CD4-positive, alpha-beta T cell treated with Interleukin-15 for 1 hour (primary cell): ENCODE measurements at regions not wholly inside any gene's neighbourhood (a gene's known extent, or its start where the extent isn't known, plus 50 kb on each side); places are given as distances from the start of the nearest gene placed in this dataset.

Experiments used
- DNase-seq: peaks from one replicate; pipeline ENCODE4 v3.0.0-alpha.2; 2020

DNA sequence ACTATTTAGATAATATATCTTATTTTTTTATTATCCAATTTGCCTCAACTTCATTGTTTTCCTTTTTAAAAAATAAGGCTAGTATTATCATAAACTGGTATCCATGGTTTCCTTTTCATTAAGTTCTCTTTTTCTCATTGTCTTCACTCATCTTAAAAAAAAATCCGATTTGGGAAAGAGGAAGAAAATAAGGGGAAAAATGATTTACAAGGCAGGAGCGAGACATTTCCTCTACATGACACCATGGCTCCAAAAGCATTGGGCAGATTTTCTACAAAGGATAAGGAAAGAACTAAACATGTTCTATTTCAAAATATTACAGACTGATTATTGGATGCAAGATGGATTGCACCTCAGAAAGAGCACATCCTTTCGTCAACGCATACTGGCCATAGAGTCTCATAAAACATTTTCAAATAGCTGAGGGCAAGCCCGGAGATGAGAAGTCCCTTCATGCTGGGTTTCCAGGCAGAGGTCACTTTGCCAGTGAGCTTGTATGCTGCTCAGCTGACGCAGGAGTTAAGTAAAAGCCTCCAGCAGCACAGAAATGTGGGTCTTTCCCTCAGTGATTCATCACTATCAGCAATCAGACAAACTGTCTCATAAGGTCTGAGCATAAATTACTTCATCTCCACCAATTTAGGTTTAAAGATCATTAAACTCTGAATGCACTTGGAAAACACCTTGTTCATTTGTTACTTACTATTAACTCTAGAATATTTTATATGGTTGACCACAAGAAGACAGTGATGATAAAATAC is 129.0 kb upstream of the TNFAIP3 start:
- no peak for DNase-seq

DNA sequence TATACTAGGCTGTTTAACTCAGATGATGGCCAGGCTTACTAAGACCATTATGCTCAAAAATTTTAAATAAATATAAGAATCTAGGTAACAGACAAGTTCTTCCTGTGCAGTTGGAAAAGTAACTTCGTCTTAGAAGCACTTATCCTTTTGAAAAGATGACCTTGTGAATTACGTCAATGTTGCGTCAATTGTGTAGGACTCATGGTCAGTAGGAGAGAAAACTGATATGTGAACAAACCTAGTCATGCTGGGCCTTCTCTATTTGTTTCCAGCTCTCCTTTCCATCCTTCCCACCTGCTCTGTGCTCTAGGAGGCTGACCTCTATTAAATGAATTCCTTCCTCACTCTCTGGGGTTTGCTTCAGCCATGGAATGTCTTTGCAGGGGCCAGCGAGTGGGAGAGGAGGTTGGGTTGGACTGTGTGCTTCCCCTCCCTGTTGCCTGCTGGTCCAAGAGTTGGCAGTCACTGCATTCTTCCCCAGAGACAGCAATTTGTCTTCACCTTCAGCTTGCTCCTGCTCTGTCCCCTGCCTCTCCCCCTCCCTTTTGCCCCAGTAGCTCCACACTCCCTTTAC is 128.0 kb upstream of the TNFAIP3 start:
- DNase-seq, result no peak

DNA sequence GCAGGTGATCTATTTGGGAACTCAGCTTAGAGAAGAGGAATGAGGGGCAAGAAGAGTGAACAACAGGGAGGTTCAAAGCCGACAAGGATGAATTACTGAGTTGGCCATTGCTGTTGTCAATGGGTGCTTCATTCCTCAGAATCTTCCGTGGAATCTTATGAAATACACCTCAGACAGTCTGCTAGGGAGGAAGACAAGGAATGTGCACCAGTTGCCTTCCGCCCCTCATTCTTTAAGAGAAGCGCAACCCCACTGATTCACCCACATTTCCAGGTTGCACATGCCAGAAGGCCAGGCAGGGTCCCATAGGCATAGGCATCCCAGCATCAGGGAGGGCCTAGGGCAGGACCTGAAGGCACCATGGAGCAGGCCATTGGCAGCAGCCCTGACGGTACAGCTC is 127.5 kb upstream of the TNFAIP3 start:
- DNase-seq, result no peak

DNA sequence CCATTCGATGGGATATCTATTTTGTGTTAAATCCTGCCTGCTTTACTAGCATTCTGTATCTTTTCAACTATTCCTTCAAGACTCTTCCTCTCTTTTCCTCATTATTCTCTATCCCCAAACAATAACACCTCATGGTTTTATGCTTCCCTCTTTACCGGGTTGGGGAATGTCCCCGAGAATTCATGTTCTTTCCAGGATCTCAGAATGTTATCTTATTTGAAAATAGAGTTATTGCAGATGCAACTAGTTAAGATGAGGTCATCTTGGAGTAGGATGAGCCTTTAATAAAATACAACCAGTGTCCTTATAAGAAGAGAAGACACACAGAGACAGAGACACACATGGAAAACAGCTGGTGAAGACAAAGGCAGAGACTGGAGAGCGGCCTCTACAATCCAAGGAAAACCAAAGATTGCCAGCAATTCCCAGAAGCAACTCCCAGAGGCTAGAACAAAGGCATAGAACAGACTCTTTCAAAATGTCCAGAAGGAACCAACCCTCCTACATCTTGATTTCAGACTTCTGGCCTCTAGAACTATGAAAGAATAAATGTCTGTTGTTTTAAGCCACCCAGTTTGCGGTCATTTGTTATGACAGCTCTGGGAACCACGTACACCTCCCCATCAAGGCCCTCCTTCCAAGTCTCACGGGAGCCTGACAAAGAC is 126.8 kb upstream of the TNFAIP3 start:
- DNase-seq, result no peak

DNA sequence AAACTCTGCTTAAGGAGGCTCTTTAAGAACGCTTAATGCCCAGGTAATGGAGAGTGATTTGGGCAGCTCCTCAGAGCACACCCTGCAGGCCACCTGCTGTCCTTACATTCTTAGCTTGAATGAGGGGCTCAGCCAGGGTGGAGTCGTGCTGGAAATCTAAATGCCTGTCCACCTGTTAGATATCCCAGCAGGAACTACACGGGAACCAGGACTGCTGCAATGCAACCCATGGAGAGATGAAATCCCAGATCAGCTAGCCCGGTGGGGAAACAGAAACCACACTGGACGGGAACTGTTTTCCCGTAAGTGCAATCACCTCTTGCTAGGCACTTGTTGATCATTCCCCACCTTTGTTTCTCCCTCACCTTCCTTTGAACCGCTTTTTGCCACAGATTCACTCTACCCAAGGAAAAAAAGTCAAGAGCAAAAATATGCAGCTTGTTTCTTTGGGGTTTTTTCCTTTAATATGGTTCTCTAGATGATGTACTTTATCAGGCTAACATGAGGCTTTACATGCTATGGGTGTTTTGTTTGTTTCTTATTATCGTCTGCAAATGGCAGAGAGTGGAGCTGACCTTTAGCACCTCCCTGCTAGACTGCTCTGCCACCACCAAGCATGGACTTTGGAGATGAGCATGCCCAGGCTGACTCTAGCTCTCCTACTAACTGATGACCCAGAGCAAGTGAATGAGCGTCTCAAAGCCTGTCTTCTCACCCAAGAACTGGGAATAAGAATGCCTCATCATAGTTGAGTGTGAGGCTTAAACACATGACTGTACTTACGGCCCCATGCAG is 125.9 kb upstream of the TNFAIP3 start:
- DNase-seq, result no peak

DNA sequence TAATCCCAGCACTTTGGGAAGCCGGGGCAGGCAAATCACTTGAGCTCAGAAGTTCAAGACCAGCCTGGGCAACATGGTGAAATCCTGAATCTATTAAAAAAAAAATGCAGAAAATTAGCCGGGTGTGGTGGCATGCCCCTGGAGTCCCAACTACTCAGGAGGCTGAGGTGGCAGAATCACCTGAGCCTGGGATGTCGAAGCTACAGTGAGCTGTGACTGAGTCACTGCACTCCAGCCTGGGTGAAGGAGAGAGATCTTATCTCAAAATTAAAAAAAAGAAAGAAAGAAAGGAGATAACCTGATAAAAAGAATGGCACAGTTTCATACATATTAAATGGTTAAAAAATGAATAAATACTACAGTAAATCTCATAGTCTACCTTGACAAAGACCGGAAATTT is 123.6 kb upstream of the TNFAIP3 start:
- DNase-seq, result no peak

DNA sequence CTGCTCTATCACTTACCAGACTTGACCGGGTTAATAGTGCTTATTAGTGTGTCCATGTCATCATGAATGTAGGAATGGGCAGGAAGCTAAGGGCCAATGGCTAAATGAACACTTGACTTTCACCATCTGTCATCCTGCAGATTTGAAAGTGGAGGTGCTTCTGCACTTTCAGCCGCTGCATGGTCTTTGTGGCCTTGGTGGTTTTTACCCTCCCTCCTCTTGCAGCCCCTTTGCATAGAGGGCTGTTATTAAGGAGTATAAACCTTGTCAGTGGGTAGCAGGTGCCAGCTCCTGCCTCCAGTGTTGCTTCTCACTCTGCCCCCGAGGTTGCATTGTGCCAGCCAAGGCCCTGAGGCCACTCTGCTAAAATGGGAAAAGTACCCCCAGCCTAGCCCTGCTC is 122.2 kb upstream of the TNFAIP3 start:
- no peak for DNase-seq

DNA sequence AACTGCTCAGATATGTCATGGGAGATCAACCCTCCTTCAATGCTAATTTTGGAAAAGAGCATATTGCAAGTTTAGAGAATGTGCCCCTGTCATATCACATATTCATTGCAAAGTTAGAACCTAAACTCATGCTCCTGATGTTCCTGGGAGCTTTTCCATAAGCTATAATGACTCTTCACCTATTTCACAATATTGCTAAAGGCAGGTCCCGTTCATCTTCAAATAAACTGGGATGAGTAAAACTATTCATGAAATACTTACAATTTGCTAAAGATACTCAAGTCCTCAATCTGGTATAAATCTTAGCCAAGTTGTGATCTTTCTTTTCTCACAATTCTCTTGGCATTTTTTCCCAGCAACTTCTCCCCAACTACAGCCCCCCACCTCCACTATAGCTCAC is 121.7 kb upstream of the TNFAIP3 start:
- DNase-seq, result no peak

DNA sequence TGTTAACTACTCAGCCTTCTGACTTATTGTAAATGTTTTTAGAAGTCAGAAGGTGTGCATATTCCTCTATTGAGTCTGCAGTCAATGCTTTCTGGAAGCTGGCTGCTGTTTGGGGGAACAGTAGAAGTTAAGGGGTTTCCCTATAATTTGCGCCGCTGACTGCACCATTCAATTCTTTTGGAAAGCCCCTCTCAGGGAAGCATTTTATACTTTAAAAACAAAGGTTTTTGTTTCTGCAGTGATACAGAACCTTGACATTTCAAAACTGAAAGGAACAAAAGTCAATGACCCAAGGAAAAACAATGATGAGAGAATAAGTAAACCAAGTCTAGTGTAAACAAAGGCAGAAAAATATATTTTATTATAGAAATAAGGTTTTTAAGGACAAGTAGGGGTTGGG is 120.8 kb upstream of the TNFAIP3 start:
- no peak for DNase-seq

DNA sequence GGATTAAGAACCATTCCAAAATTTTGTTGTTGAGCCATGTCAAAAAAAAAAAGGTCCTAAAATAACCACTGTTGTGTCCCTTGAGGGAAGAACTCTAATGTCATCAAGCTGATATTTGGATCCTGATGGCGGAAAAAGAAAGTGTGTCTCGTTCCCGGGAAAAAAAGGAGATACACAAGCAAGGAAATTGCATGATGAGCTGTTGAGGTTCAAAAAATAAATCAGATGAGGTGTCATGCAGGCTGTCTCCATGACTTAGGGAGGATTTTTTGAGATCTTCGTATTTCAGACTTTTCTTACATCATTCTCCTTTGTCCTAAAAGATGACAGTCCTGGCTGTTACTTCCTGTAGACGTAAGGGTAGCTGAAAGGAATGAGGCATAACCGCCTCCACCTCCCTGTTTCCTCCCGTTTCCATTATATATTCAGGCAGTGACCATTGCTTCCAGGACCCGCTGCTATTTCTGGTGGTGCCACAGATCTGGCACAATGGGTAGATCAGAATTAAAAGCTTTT is 117.3 kb upstream of the TNFAIP3 start:
- DNase-seq, result no peak

DNA sequence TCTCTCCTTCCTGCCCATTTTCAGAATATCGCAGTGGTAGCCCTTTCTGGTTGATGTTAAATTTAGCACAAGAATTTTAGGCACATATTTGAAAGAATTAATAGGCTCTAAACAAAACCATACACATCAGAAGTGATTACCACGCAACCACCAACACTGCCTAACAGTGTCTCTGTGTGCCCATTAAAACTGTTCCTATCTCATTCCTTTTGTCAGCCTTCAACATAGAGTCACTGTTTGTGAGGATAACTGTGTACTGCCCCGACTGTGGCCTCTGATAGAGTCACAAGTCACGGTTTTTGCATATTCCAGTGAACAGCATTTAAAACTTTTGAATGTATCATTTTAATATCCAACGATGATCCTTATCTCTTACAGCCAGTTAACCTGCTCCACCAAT is 116.8 kb upstream of the TNFAIP3 start:
- DNase-seq, result no peak

DNA sequence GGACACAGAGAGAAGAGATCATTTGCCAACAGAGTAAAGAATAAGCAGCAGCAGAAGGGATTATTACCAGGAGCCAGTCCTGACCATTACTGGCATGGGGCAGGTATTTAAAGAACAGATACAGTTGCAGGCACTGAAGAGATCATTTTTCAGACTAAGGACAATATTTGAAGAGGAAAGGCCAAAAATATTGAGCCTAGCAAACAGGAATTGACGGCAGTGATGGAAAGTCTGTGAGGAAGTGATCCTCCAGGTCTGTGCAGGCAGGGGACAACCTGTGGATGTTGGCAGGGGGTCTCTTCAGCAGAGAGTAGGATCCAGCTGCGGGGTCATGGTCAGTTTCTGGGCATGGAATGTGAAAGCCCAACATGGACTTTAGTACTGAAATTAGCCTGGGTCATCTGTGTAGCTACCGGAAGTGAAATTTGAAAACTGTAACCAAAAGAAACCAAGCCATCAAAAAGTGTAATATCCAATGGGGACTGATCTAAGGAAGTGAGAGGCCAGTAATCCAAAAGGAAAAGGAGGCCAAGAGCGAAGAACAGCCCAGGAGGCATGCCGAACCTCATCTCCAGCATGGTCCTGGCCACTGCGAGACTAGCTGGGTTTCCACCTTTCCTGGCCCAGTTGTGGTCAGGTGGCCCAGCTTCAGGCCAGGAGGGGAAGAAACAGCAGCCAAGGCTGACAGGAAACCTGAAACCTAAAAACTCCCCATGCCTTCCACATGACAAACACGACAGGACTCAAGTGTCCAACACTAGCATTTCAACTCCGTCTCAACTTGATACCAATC is 115.1 kb upstream of the TNFAIP3 start:
- DNase-seq, result no peak

DNA sequence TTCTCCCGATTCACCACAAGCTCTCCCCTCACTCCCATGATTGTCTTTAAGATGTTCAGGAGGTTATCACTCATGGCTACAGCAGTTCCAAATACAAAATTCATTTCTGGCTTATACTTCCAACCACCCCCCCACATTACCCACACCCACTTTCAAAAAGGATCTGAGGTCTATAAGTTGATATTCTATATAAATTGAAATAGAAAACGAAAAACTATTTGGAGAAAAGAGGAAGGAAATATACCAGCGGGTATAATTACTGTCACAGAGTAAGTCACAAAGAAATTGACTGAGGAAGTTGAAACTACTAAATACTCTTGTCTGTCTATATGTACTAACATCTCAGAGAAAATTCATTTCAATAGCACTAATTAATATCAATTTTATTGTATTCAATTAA is 112.7 kb upstream of the TNFAIP3 start:
- DNase-seq, result no peak

DNA sequence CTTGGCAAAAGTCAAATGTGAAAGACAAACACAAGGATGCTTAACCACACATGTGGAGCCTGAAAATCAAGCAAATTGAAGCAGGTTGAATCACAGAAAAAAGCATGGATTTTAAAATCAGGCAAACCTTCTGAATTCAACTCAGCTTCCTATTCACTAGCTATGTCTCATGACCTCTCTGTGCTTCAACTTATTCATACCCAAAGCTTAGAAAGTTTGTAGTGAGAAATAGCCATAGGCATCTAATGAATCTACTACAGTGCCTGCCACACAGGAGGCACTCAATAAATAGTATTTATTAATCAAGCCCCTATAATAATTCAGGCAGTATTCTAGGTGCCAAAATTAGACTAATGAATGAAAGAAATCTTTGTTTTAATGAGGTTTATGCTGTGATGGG is 112.2 kb upstream of the TNFAIP3 start:
- no peak for DNase-seq

DNA sequence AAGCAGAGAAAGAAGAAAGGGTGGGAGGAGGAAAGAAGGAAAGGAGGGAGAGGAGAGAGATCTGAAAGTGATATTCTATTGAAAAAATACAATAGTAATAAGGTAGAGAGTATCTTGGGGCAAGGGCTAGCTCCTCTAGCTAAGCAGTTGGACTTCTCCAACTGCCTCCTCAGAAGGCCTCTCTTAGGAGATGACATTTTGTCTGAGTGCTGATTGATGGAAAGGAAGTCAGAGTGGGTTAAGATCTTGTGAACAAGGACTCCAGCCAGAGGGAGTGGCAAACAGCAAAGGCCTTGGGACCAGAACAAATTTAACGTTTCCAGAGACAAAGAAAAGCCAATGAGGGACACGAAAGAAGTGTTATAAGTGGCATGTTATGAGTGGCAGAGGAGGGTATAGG is 111.8 kb upstream of the TNFAIP3 start:
- no peak for DNase-seq

DNA sequence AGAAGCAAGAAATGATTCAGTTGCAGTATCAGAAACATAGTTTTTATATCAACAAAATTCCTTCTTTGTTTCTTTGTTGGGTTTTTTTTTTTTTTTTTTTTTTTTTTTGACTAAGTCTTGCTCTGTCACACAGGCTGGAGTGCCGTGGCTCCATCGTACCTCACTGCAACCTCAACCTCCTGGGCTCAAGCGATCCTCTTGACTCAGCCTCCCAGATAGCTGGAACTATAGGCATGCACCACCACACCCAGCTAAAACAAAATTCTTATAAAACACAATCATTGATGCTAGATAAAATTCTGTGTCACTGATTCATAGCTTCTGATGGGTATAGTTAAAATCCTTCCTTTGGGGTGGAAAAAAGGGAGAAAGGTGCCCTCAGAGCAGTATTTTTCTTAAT is 110.3 kb upstream of the TNFAIP3 start:
- DNase-seq, result no peak

DNA sequence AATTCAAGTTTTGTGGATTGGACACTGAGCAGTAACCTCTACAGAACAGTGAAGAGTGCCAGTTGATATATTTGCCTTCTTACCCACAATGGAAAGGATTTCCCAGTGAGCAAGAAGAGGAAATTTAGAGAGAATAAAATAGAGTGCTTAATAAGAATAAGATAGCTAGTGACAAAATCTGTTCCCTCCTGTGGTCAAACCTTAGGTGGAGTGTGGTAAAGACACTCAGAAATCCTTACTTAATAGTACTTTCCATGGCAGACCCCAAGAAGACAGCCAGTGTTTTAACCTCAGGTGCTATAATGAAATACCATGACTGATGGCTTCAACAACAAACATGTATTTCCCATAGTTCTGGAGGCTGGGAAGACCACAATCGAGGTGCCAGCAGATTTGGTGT is 108.4 kb upstream of the TNFAIP3 start:
- DNase-seq, result no peak

DNA sequence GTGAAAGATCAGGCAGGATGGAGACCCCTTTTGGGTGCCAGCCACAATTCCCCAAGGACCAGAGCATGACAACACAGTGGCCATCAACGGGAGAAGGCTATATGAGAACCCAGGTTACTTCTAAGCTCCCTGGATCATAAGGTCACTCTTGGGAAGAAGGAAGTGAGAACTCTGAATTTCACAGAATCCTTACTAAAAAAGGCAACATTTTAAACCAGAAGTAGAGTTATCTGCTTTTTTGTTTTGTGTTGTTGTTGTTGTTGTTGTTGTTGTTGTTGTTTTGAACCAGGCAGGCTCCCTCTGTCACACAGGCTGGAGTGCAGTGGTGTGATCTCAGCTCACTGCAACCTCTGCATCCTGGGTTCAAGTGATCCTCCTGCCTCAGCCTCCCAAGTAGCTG is 107.4 kb upstream of the TNFAIP3 start:
- DNase-seq, result no peak

DNA sequence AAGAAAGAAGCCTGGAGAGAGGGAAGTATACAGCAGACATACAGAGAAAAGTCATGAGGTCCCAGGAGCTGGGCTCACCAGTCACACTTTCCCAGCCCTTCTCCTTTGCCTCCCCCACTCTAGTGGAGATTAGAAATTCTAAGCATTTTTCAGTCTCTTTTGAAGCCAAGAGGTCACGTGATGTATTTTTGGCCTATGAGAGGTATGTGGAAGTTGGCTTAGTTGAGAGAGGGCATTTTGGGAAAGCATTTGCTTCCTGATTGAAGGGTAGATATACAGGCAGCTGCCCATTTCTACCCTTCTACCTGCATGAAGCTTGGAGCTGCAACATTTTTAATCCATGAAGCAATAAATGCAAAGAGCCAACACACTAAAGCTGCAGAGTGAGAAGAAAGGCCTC is 106.0 kb upstream of the TNFAIP3 start:
- DNase-seq, result no peak

DNA sequence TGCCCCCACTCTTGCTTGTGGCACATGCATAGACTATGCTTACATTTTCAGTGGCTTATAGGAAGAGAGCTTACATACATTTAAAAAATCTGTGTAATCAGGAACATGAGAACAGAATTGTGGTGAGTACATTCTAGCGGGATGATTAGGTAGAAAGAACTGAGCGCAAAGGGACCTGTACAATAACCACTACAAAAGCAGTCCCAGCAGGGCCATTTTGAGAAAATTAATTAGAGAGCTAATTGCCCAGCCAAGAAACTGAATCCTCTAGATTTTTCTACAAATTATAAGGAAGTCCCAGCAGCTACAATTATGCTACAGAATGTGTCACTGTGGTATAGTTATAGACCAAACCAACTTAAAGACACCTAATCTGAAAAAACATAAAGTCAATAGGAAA is 105.6 kb upstream of the TNFAIP3 start:
- DNase-seq, result no peak

DNA sequence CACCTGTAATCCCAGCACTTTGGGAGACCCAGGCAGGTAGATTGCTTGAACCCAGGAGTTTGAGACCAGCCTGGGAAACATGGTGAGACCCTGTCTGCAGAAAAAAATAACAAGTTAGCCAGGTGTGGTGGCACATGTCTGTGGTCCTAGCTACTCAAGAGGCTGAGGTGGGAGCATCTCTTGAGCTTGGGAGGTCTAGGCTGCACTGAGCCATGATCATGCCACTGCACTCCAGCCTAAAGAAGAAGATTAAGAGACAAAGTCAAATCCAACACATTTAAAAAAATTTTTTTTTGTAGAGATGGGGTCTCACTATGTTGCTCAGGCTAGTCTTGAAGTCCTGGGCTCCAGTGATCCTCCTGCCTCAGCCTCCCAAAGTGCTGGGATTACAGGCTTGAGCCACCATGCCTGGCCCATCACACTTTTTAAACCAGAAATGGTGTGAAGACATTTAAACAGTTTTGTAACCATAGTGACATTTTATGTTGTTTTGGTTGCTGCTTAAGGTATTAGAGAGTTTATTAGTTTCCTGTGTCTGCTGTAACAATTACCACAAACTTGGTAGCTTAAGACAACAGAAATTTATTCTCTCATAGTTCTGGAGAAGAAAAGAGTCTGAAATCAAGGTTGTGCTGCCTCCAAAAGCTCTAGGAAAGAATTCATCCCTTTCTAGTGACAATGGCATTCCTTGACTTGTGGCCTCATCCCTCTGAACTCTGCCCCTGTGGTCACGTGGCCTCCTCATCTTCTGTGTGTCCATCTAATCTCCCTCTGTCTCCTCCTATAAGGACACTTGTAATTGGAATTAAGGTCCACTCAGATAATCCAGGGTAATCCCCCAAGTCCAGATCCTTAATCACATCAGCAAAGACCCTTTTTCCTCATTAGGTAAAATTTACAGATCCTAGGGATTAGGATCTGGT is 104.6 kb upstream of the TNFAIP3 start:
- no peak for DNase-seq

DNA sequence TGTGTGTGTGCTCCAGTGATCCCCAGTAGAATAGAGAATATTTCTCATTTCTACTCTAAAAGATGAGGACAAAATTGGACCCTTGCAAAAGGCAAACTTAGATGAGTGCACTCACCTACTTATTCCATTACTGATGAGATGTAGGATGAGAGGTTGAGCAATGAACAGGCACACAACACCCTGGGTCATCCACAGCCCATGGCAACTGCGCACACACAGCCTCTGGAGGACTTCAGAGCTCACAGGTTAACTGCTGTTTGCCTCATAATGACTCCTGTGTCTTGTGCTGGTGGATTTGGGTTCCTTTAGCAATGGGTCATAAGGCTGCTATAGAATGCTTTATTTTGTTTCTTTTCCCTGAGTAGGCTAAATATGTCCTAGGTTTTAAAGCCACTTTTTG is 103.6 kb upstream of the TNFAIP3 start:
- no peak for DNase-seq
